Calu3 (cell line): ENCODE measurements at regions not wholly inside any gene's neighbourhood (a gene's known extent, or its start where the extent isn't known, plus 50 kb on each side); places are given as distances from the start of the nearest gene placed in this dataset.

ENCODE experiments used
- BruUV-seq: library from RNA; stranded (reverse); fragments of 400-500 nt; replicated peaks from 2 replicates; lab custom pipeline; 2021; lab: Mats Ljungman, UMichigan
- CTCF ChIA-PET: fragments of 300-600 bp; sonication (Branson Sonifier 250); formaldehyde crosslinking; loops from one replicate; lab custom pipeline; 2022; ENCODE audit warnings: antibody characterized with exemption; lab: Charles Lee
- DNase-seq: peaks from one replicate; pipeline ENCODE4 v3.0.0; 2022
- H3K27ac Mint-ChIP-seq: one replicate; pipeline ENCODE4 v1.8.0; 2022; ENCODE audit warnings: mixed read lengths; ENCODE audit not compliant: unreplicated experiment
- H3K27me3 Mint-ChIP-seq: one replicate; pipeline ENCODE4 v1.8.0; 2022; ENCODE audit warnings: mixed read lengths; ENCODE audit not compliant: unreplicated experiment
- H3K36me3 Mint-ChIP-seq: one replicate; pipeline ENCODE4 v1.8.0; 2022; ENCODE audit warnings: mild to moderate bottlenecking, moderate library complexity, mixed read lengths; ENCODE audit not compliant: insufficient read depth, unreplicated experiment
- H3K4me1 Mint-ChIP-seq: one replicate; pipeline ENCODE4 v1.8.0; 2022; ENCODE audit warnings: mild to moderate bottlenecking, low read depth, mixed read lengths; ENCODE audit not compliant: unreplicated experiment
- H3K4me3 Mint-ChIP-seq: one replicate; pipeline ENCODE4 v1.8.0; 2022; ENCODE audit warnings: mild to moderate bottlenecking, low read depth, moderate library complexity, mixed read lengths; ENCODE audit not compliant: unreplicated experiment
- H3K9me3 Mint-ChIP-seq: one replicate; pipeline ENCODE4 v1.8.0; 2022; ENCODE audit warnings: low read depth, mixed read lengths; ENCODE audit not compliant: unreplicated experiment
- CTCF ChIP-seq: fragments of 200-600 bp; IDR thresholded peaks from one replicate; pipeline ENCODE4 v1.8.0; 2022; ENCODE audit warnings: antibody characterized with exemption; ENCODE audit not compliant: unreplicated experiment
- intact Hi-C: fragments of 100-400 bp; cut with micrococcal nuclease; formaldehyde crosslinking; loops from one replicate; pipeline ENCODE4 v1.10.0; 2022; ENCODE audit not compliant: unreplicated experiment

- DNase-seq, result no peak
- no peak for TF ChIP-seq CTCF
- Mint-ChIP-seq H3K36me3 (peaks cover 5% of the 10 kb centered on the region), H3K9me3 (no peaks in the 10 kb centered on the region), H3K27ac (no peak overlapping the region), H3K27me3 (no peaks in the 10 kb centered on the region), H3K4me1 (no peaks in the 10 kb centered on the region), H3K4me3 (no peak overlapping the region)
- BruUV-seq, result no TSS peak
- intact Hi-C loops, result no loop called here
- CTCF ChIA-PET, result no interaction called here
Measured at GRCh38 chr11:19650467-19650866, 62.2 kb upstream of the NAV2 start.

- Mint-ChIP-seq H3K27me3 (no peaks in the 10 kb centered on the region), H3K4me1 (no peaks in the 10 kb centered on the region), H3K9me3 (no peaks in the 10 kb centered on the region), H3K4me3 (no peak overlapping the region), H3K27ac (no peak overlapping the region), H3K36me3 (peaks cover 5% of the 10 kb centered on the region)
- CTCF ChIA-PET, result no interaction called here
- TF ChIP-seq CTCF, result no peak
- DNase-seq, result no peak
- no TSS peak for BruUV-seq
- intact Hi-C loops, result no loop called here
Measured at GRCh38 chr11:19649751-19650150, 62.9 kb upstream of the NAV2 start.

- H3K9me3 Mint-ChIP-seq, result no peaks in the 10 kb centered on the region
- DNase-seq, result no peak
- no peak overlapping the region for H3K4me3 Mint-ChIP-seq
- no peaks in the 10 kb centered on the region for H3K4me1 Mint-ChIP-seq
- no peak for TF ChIP-seq CTCF
- CTCF ChIA-PET, result no interaction called here
- peaks cover 5% of the 10 kb centered on the region for H3K36me3 Mint-ChIP-seq
- intact Hi-C loops, result no loop called here
- no peak overlapping the region for H3K27ac Mint-ChIP-seq
- no TSS peak for BruUV-seq
- H3K27me3 Mint-ChIP-seq, result no peaks in the 10 kb centered on the region
Measured at GRCh38 chr11:19648321-19648720, 64.3 kb upstream of the NAV2 start.

- CTCF ChIA-PET, result no interaction called here
- intact Hi-C loops, result no loop called here
- Mint-ChIP-seq H3K4me1 (no peaks in the 10 kb centered on the region), H3K36me3 (peaks cover 5% of the 10 kb centered on the region), H3K4me3 (no peak overlapping the region), H3K27me3 (no peaks in the 10 kb centered on the region), H3K9me3 (no peaks in the 10 kb centered on the region), H3K27ac (no peak overlapping the region)
- TF ChIP-seq CTCF, result no peak
- BruUV-seq, result no TSS peak
- DNase-seq, result no peak
Measured at GRCh38 chr11:19647816-19648215, 64.8 kb upstream of the NAV2 start.
